Neural cell (in vitro differentiated cells): ENCODE measurements at regions not wholly inside any gene's neighbourhood (a gene's known extent, or its start where the extent isn't known, plus 50 kb on each side); places are given as distances from the start of the nearest gene placed in this dataset.

ENCODE experiments used
- H2AFZ ChIP-seq: fragments of 200-600, 300-800 bp; sonication (generic), shearing (Covaris generic); 2 replicates; pipeline ENCODE4 v1.6.0; 2014; ENCODE audit warnings: low read depth, mild to moderate bottlenecking, antibody characterized with exemption, low read length, moderate library complexity
- H3F3A ChIP-seq: fragments of 200-600 bp; shearing (Covaris generic); 2 replicates; pipeline ENCODE4 v1.6.1; 2016; ENCODE audit warnings: mild to moderate bottlenecking, moderate library complexity, mixed read lengths, antibody characterized with exemption, low read length; ENCODE audit not compliant: insufficient read depth, poor library complexity, severe bottlenecking
- H3K27ac ChIP-seq: fragments of 200-600, 300-800 bp; sonication (generic), shearing (Covaris generic); 2 replicates; pipeline ENCODE4 v1.5.1; 2014; ENCODE audit warnings: mild to moderate bottlenecking, low read length, moderate library complexity
- H3K27me3 ChIP-seq: fragments of 300-800, 200-600 bp; sonication (generic), shearing (Covaris generic); 2 replicates; pipeline ENCODE4 v1.6.0; 2014; ENCODE audit warnings: mild to moderate bottlenecking, low read depth, low read length, moderate library complexity; ENCODE audit not compliant: insufficient read depth
- H3K36me3 ChIP-seq: fragments of 300-800, 200-600 bp; sonication (generic), shearing (Covaris generic); 2 replicates; pipeline ENCODE4 v1.5.1; 2014; ENCODE audit warnings: mild to moderate bottlenecking, antibody characterized with exemption, low read length, moderate library complexity; ENCODE audit not compliant: insufficient read depth
- H3K4me2 ChIP-seq: fragments of 300-800, 200-600 bp; sonication (generic), shearing (Covaris generic); 2 replicates; pipeline ENCODE4 v1.6.0; 2014; ENCODE audit warnings: mild to moderate bottlenecking, low read length
- H3K4me3 ChIP-seq: fragments of 300-800, 200-600 bp; sonication (generic), shearing (Covaris generic); 2 replicates; pipeline ENCODE4 v1.5.1; 2014; ENCODE audit warnings: mild to moderate bottlenecking, low read length, moderate library complexity
- H3K79me2 ChIP-seq: fragments of 200-600 bp; shearing (Covaris generic); replicated peaks from 2 replicates; pipeline ENCODE4 v1.6.0; 2014; ENCODE audit warnings: mild to moderate bottlenecking, low read length, moderate library complexity; ENCODE audit not compliant: insufficient read depth
- H3K9ac ChIP-seq: fragments of 300-800, 200-600 bp; sonication (generic), shearing (Covaris generic); 2 replicates; pipeline ENCODE4 v1.6.1; 2016; ENCODE audit warnings: mild to moderate bottlenecking, low read length, mixed read lengths
- H3K9me2 ChIP-seq: fragments of 200-600 bp; shearing (Covaris generic); 2 replicates; pipeline ENCODE4 v1.6.1; 2016; ENCODE audit warnings: mild to moderate bottlenecking, low read length, mixed read lengths; ENCODE audit not compliant: insufficient read depth
- H3K9me3 ChIP-seq: fragments of 200-600, 300-800 bp; sonication (generic), shearing (Covaris generic); 2 replicates; pipeline ENCODE4 v1.6.1; 2016; ENCODE audit warnings: mild to moderate bottlenecking, mixed run types, low read length, moderate library complexity, mixed read lengths
- H4K20me1 ChIP-seq: fragments of 200-600 bp; shearing (Covaris generic); 2 replicates; pipeline ENCODE4 v1.6.1; 2016; ENCODE audit warnings: mild to moderate bottlenecking, mixed run types; ENCODE audit not compliant: insufficient read depth
- EP300 ChIP-seq: fragments of 450-650 bp; conservative IDR thresholded peaks from 2 replicates; pipeline ENCODE4 v1.6.1; 2014; ENCODE audit warnings: antibody characterized with exemption, mild to moderate bottlenecking, moderate library complexity; ENCODE audit not compliant: poor library complexity, severe bottlenecking
- EZH2 ChIP-seq: fragments of 200-600, 300-800 bp; shearing (Covaris generic), sonication (generic); IDR thresholded peaks from 2 replicates; pipeline ENCODE4 v1.6.1; 2014; ENCODE audit warnings: antibody characterized with exemption, low read length, borderline replicate concordance, mild to moderate bottlenecking; ENCODE audit not compliant: insufficient read depth, poor library complexity, severe bottlenecking
- MXI1 ChIP-seq: fragments of 450-650 bp; conservative IDR thresholded peaks from 2 replicates; pipeline ENCODE4 v1.6.1; 2014; ENCODE audit warnings: antibody characterized with exemption, mild to moderate bottlenecking; ENCODE audit not compliant: poor library complexity, severe bottlenecking
- POLR2AphosphoS5 ChIP-seq: IDR thresholded peaks from 2 replicates; pipeline ENCODE4 v1.6.1; 2012
- RAD21 ChIP-seq: fragments of 450-650 bp; conservative IDR thresholded peaks from 2 replicates; pipeline ENCODE4 v1.6.1; 2014; ENCODE audit warnings: antibody characterized with exemption, mild to moderate bottlenecking, moderate library complexity
- SMC3 ChIP-seq: fragments of 450-650 bp; conservative IDR thresholded peaks from 2 replicates; pipeline ENCODE4 v1.6.1; 2014; ENCODE audit warnings: antibody characterized with exemption, mild to moderate bottlenecking, moderate library complexity; ENCODE audit not compliant: poor library complexity
- TAF1 ChIP-seq: IDR thresholded peaks from 2 replicates; pipeline ENCODE4 v1.6.1; 2012; ENCODE audit warnings: low read depth
- TF ChIP-seq, protein P1 (sequence below): fragments of 450-650 bp; IDR thresholded peaks from 2 replicates; pipeline ENCODE4 v1.5.1; 2014; ENCODE audit warnings: antibody characterized with exemption, mild to moderate bottlenecking, moderate library complexity; ENCODE audit not compliant: poor library complexity, severe bottlenecking
- TF ChIP-seq, protein P2 (sequence below): IDR thresholded peaks from 2 replicates; pipeline ENCODE4 v1.6.1; 2012; ENCODE audit warnings: borderline replicate concordance

GRCh38 chr12:58794859-58795258 is 125.4 kb downstream of the LRIG3 start:
- TF ChIP-seq EZH2, result no peak
- no peak overlapping the region for H3K27ac ChIP-seq
- H3K27me3 ChIP-seq, result no peaks in the 10 kb centered on the region
- no peak overlapping the region for H3K9ac ChIP-seq
- H3F3A ChIP-seq, result no peaks in the 10 kb centered on the region
- H3K4me2 ChIP-seq, result no peak overlapping the region
- no peak overlapping the region for H2AFZ ChIP-seq
- H4K20me1 ChIP-seq, result no peaks in the 10 kb centered on the region
- no peak overlapping the region for H3K4me3 ChIP-seq
- H3K79me2 ChIP-seq, result no peaks in the 10 kb centered on the region
- no peaks in the 10 kb centered on the region for H3K9me3 ChIP-seq
- H3K36me3 ChIP-seq, result no peaks in the 10 kb centered on the region
- H3K9me2 ChIP-seq, result no peaks in the 10 kb centered on the region

DNA sequence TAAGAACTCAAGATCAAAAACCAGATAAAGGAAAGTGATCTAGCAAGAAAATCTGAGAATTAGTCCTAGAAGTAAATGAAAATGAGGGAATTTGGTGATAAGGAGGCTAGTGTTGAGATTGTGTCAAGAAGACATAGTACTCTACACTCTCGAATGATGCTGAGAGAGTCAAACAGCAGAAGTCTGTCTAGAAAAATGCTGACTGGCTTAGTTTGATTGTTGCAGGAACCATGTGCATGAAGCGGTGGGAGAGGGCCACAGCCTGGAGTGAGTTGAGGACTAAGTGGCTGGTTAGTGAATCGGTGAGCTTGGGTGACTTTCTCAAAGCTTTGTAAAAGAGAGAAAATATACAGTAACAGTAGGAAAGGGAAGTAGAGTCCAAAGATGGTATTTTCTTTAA is 124.5 kb downstream of the LRIG3 start:
- Histone ChIP-seq H3K79me2 (no peaks in the 10 kb centered on the region), H2AFZ (no peak overlapping the region), H3K27me3 (no peaks in the 10 kb centered on the region), H3K27ac (no peak overlapping the region), H3K9ac (no peak overlapping the region), H3K4me3 (no peak overlapping the region), H3K4me2 (no peak overlapping the region), H3K36me3 (no peaks in the 10 kb centered on the region), H4K20me1 (no peaks in the 10 kb centered on the region), H3K9me3 (no peaks in the 10 kb centered on the region), H3K9me2 (no peaks in the 10 kb centered on the region), H3F3A (no peaks in the 10 kb centered on the region)
- no peak for TF ChIP-seq EZH2
- TF ChIP-seq, protein P1, sequence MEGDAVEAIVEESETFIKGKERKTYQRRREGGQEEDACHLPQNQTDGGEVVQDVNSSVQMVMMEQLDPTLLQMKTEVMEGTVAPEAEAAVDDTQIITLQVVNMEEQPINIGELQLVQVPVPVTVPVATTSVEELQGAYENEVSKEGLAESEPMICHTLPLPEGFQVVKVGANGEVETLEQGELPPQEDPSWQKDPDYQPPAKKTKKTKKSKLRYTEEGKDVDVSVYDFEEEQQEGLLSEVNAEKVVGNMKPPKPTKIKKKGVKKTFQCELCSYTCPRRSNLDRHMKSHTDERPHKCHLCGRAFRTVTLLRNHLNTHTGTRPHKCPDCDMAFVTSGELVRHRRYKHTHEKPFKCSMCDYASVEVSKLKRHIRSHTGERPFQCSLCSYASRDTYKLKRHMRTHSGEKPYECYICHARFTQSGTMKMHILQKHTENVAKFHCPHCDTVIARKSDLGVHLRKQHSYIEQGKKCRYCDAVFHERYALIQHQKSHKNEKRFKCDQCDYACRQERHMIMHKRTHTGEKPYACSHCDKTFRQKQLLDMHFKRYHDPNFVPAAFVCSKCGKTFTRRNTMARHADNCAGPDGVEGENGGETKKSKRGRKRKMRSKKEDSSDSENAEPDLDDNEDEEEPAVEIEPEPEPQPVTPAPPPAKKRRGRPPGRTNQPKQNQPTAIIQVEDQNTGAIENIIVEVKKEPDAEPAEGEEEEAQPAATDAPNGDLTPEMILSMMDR, result no peak
- TF ChIP-seq TAF1, result no peak
- TF ChIP-seq, protein P2, sequence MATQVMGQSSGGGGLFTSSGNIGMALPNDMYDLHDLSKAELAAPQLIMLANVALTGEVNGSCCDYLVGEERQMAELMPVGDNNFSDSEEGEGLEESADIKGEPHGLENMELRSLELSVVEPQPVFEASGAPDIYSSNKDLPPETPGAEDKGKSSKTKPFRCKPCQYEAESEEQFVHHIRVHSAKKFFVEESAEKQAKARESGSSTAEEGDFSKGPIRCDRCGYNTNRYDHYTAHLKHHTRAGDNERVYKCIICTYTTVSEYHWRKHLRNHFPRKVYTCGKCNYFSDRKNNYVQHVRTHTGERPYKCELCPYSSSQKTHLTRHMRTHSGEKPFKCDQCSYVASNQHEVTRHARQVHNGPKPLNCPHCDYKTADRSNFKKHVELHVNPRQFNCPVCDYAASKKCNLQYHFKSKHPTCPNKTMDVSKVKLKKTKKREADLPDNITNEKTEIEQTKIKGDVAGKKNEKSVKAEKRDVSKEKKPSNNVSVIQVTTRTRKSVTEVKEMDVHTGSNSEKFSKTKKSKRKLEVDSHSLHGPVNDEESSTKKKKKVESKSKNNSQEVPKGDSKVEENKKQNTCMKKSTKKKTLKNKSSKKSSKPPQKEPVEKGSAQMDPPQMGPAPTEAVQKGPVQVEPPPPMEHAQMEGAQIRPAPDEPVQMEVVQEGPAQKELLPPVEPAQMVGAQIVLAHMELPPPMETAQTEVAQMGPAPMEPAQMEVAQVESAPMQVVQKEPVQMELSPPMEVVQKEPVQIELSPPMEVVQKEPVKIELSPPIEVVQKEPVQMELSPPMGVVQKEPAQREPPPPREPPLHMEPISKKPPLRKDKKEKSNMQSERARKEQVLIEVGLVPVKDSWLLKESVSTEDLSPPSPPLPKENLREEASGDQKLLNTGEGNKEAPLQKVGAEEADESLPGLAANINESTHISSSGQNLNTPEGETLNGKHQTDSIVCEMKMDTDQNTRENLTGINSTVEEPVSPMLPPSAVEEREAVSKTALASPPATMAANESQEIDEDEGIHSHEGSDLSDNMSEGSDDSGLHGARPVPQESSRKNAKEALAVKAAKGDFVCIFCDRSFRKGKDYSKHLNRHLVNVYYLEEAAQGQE, result no peak
- no peak for TF ChIP-seq MXI1

DNA sequence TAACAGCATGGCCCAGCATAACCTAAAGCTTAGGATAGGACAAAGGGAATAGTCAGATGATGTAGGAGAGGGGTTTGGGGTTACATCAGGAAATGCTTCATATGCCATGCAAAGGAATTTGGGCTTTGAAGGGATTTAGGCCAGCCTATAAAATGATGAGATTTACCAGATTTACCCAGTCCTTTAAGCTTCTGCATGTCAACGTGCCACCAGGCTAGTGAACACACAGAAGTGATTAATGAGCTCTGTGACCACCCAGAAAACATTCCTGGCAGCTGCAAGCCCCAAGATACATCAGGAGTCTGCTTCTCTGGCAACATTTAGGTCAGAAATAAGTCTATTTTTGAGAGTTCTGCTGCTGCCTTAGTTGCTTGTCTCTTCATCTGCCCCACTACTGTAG is 118.3 kb downstream of the LRIG3 start:
- Histone ChIP-seq H3K27ac (no peak overlapping the region), H2AFZ (no peak overlapping the region), H4K20me1 (no peaks in the 10 kb centered on the region), H3F3A (no peaks in the 10 kb centered on the region), H3K9me2 (no peaks in the 10 kb centered on the region), H3K36me3 (no peaks in the 10 kb centered on the region), H3K27me3 (no peaks in the 10 kb centered on the region), H3K4me3 (no peak overlapping the region), H3K79me2 (no peaks in the 10 kb centered on the region), H3K9me3 (no peaks in the 10 kb centered on the region), H3K9ac (no peak overlapping the region), H3K4me2 (no peak overlapping the region)
- TF ChIP-seq, protein P1, result no peak
- TF ChIP-seq EZH2 (no peak), POLR2AphosphoS5 (no peak), EP300 (no peak), RAD21 (no peak), SMC3 (no peak), TAF1 (no peak)
- TF ChIP-seq, protein P2, result no peak
